K562 (cell line): ENCODE measurements at regions not wholly inside any gene's neighbourhood (a gene's known extent, or its start where the extent isn't known, plus 50 kb on each side); places are given as distances from the start of the nearest gene placed in this dataset.

Experiments used
- ADNP ChIP-seq: fragments of 200-800 bp; sonication (Bioruptor generic); IDR thresholded peaks from 2 replicates; pipeline ENCODE4 v1.6.1; 2016; ENCODE audit warnings: missing genetic modification characterization, missing compliant biosample characterization
- CTCF ChIP-seq, 3 experiments: IDR thresholded peaks in 2 of 3; conservative IDR thresholded peaks in 1 of 3; 2 replicates each; pipeline ENCODE4 v1.5.1; 2011 to 2012; ENCODE audit warnings: low read length in 3 of 3, mild to moderate bottlenecking in 3 of 3, control low read depth in 2 of 3, improper control_type of control experiment in 1 of 3, inconsistent platforms in 1 of 3, low read depth in 1 of 3, mixed read lengths in 1 of 3, moderate library complexity in 1 of 3; ENCODE audit not compliant: insufficient read depth in 2 of 3
- EZH2 ChIP-seq: IDR thresholded peaks from 2 replicates; pipeline ENCODE4 v1.6.1; 2012; ENCODE audit warnings: low read depth, mild to moderate bottlenecking, inconsistent platforms, low read length, borderline replicate concordance
- HDAC6 ChIP-seq: IDR thresholded peaks from 2 replicates; pipeline ENCODE4 v1.6.1; 2012; ENCODE audit warnings: low read depth, mild to moderate bottlenecking, control low read depth, inconsistent platforms, low read length, moderate library complexity
- PHF8 ChIP-seq: fragments of 200-600 bp; sonication (generic); IDR thresholded peaks from 2 replicates; pipeline ENCODE4 v1.6.1; 2012; ENCODE audit warnings: mixed run types, mild to moderate bottlenecking, inconsistent platforms, low read length, moderate library complexity, borderline replicate concordance
- POLR2A ChIP-seq: fragments of 450-650 bp; conservative IDR thresholded peaks from 2 replicates; pipeline ENCODE4 v1.6.1; 2016
- RBM39 ChIP-seq: fragments of 200-400 bp; formaldehyde crosslinking; optimal IDR thresholded peaks from 2 replicates; pipeline ENCODE3; 2018; ENCODE audit warnings: low read depth, low read length
- SAP30 ChIP-seq: fragments of 200-600 bp; sonication (generic); IDR thresholded peaks from 2 replicates; pipeline ENCODE4 v1.6.1; 2012; ENCODE audit warnings: borderline replicate concordance, low read depth, mild to moderate bottlenecking, moderate library complexity, low read length, control low read depth, inconsistent platforms; ENCODE audit not compliant: insufficient read depth, poor library complexity, severe bottlenecking
- SMC3 ChIP-seq: conservative IDR thresholded peaks from 2 replicates; pipeline ENCODE4 v1.6.1; 2011; ENCODE audit warnings: low read depth, low read length, improper control_type of control experiment; ENCODE audit not compliant: insufficient read depth
- SP2 ChIP-seq: IDR thresholded peaks from 2 replicates; pipeline ENCODE4 v1.6.1; 2011; ENCODE audit warnings: mild to moderate bottlenecking, low read depth, low read length, moderate library complexity; ENCODE audit not compliant: poor library complexity, severe bottlenecking; ENCODE audit errors: extremely low read depth
- ZBTB26 ChIP-seq: fragments of 450-650 bp; formaldehyde crosslinking; IDR thresholded peaks from 2 replicates; pipeline ENCODE4 v1.4.0; 2022; ENCODE audit warnings: missing genetic modification characterization
- ZNF561 ChIP-seq: fragments of 450-650 bp; formaldehyde crosslinking; conservative IDR thresholded peaks from 2 replicates; pipeline ENCODE4 v1.4.0; 2020; ENCODE audit warnings: mild to moderate bottlenecking, moderate library complexity

GRCh38 chr4:187744911-187745310, 250.7 kb upstream of the ZFP42 start:
- TF ChIP-seq ZBTB26 (CRISPR knock-in tag) (no peak), EZH2 (no peak), SAP30 (no peak), CTCF (IDR thresholded peaks at IDR 0.05 in 2 of 3, conservative IDR thresholded peaks at IDR 0.05 in 1 of 3; ENCODE audit: insufficient read depth in 2 of 3, low read depth in 1 of 3, low read length in 3 of 3) (no peak), POLR2A (no peak), RBM39 (no peak), ADNP (tag) (no peak), PHF8 (no peak), HDAC6 (no peak), ZNF561 (CRISPR knock-in tag) (no peak), SMC3 (no peak), SP2 (no peak)
